SK-N-SH treated with all-trans-retinoic acid at 6 μM for 48 hours (cell line): ENCODE measurements at regions not wholly inside any gene's neighbourhood (a gene's known extent, or its start where the extent isn't known, plus 50 kb on each side); places are given as distances from the start of the nearest gene placed in this dataset.

Source experiments
- ATAC-seq: fragments of 200-7000 bp; cut with Tn5 transposase; 3 replicates; pipeline ENCODE4 v1.9.1; 2020; ENCODE audit warnings: mild to moderate bottlenecking, moderate library complexity
- ARNTL ChIP-seq: fragments of 450-650 bp; formaldehyde crosslinking; IDR thresholded peaks from 2 replicates; pipeline ENCODE4 v1.5.0; 2020; ENCODE audit warnings: low read depth, mild to moderate bottlenecking, moderate library complexity, borderline replicate concordance
- BACH2 ChIP-seq: fragments of 250-450 bp; sonication (Bioruptor Pico); IDR thresholded peaks from 2 replicates; pipeline ENCODE4 v1.9.0; 2021; ENCODE audit warnings: mild to moderate bottlenecking, borderline replicate concordance
- CREB5 ChIP-seq: fragments of 250-450 bp; sonication (Bioruptor Pico); IDR thresholded peaks from 2 replicates; pipeline ENCODE4 v1.5.1; 2020; ENCODE audit warnings: low read depth, mild to moderate bottlenecking, moderate library complexity
- CSRNP3 ChIP-seq: fragments of 250-450 bp; sonication (Bioruptor Pico); IDR thresholded peaks from 2 replicates; pipeline ENCODE4 v1.5.1; 2021; ENCODE audit warnings: mild to moderate bottlenecking, moderate library complexity
- ESRRG ChIP-seq: fragments of 250-450 bp; sonication (Bioruptor Pico); IDR thresholded peaks from 2 replicates; pipeline ENCODE4 v1.6.1; 2021; ENCODE audit warnings: mild to moderate bottlenecking
- GLIS3 ChIP-seq: fragments of 250-450 bp; sonication (Bioruptor Pico); IDR thresholded peaks from 2 replicates; pipeline ENCODE4 v1.5.0; 2020; ENCODE audit warnings: mild to moderate bottlenecking, moderate library complexity
- ISL1 ChIP-seq: fragments of 250-450 bp; sonication (Bioruptor Pico); IDR thresholded peaks from 2 replicates; pipeline ENCODE4 v2.1.2; 2022; ENCODE audit warnings: mild to moderate bottlenecking, moderate library complexity
- OSR1 ChIP-seq: fragments of 250-450 bp; sonication (Bioruptor Pico); IDR thresholded peaks from 2 replicates; pipeline ENCODE4 v1.8.0; 2022; ENCODE audit warnings: moderate library complexity, mild to moderate bottlenecking, inconsistent platforms
- PPARA ChIP-seq: fragments of 250-450 bp; sonication (Bioruptor Pico); IDR thresholded peaks from 2 replicates; pipeline ENCODE4 v1.5.0; 2020; ENCODE audit warnings: mild to moderate bottlenecking, borderline replicate concordance
- RARB ChIP-seq: fragments of 250-450 bp; sonication (Bioruptor Pico); IDR thresholded peaks from 2 replicates; pipeline ENCODE4 v1.8.0; 2021; ENCODE audit warnings: mild to moderate bottlenecking, moderate library complexity
- SNAI2 ChIP-seq: fragments of 250-450 bp; sonication (Bioruptor Pico); IDR thresholded peaks from 2 replicates; pipeline ENCODE4 v1.5.0; 2020; ENCODE audit warnings: mild to moderate bottlenecking, moderate library complexity
- TCF4 ChIP-seq: fragments of 250-450 bp; sonication (Bioruptor Pico); IDR thresholded peaks from 2 replicates; pipeline ENCODE4 v1.8.0; 2021; ENCODE audit warnings: mild to moderate bottlenecking, moderate library complexity, borderline replicate concordance
- ZFP30 ChIP-seq: fragments of 450-650 bp; formaldehyde crosslinking; IDR thresholded peaks from 2 replicates; pipeline ENCODE4 v1.5.0; 2022; ENCODE audit warnings: mild to moderate bottlenecking, moderate library complexity
- ZNF565 ChIP-seq: fragments of 450-650 bp; formaldehyde crosslinking; conservative IDR thresholded peaks from 2 replicates; pipeline ENCODE4 v1.5.0; 2020; ENCODE audit warnings: low read depth, mild to moderate bottlenecking, moderate library complexity
- ZNF70 ChIP-seq: fragments of 450-650 bp; formaldehyde crosslinking; IDR thresholded peaks from 2 replicates; pipeline ENCODE4 v1.5.0; 2020; ENCODE audit warnings: mild to moderate bottlenecking, moderate library complexity
- TF ChIP-seq, protein P1 (sequence below): fragments of 250-450 bp; sonication (Bioruptor Pico); IDR thresholded peaks from 2 replicates; pipeline ENCODE4 v1.8.0; 2020; ENCODE audit warnings: mild to moderate bottlenecking, moderate library complexity, borderline replicate concordance
- TF ChIP-seq, protein P2 (sequence below): fragments of 250-450 bp; sonication (Bioruptor Pico); IDR thresholded peaks from 2 replicates; pipeline ENCODE4 v1.5.0; 2020; ENCODE audit warnings: mild to moderate bottlenecking, moderate library complexity

DNA sequence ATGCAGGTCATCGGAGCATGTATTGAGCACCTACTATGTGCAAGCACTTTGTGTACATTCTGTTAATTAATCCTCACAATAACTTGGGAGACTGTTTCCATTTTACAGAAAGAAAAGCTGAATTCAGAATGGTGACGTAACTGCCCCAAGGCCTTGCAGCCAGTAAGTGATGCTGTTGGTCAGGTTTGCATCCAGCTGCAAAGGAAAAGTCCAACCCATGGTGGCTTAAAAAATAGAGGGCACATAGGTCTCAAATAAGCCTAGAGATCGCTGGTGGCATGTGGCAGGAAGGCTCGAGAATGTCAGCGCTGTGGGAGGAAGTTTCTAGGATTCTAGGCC lies 83.8 kb upstream of the CHST15 start:
- ATAC-seq = no peak
- TF ChIP-seq, protein P1, sequence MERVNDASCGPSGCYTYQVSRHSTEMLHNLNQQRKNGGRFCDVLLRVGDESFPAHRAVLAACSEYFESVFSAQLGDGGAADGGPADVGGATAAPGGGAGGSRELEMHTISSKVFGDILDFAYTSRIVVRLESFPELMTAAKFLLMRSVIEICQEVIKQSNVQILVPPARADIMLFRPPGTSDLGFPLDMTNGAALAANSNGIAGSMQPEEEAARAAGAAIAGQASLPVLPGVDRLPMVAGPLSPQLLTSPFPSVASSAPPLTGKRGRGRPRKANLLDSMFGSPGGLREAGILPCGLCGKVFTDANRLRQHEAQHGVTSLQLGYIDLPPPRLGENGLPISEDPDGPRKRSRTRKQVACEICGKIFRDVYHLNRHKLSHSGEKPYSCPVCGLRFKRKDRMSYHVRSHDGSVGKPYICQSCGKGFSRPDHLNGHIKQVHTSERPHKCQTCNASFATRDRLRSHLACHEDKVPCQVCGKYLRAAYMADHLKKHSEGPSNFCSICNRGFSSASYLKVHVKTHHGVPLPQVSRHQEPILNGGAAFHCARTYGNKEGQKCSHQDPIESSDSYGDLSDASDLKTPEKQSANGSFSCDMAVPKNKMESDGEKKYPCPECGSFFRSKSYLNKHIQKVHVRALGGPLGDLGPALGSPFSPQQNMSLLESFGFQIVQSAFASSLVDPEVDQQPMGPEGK (CRISPR knock-in tag) = no peak

- TF ChIP-seq ISL1 (no peak), ARNTL (CRISPR knock-in tag) (no peak), RARB (CRISPR knock-in tag) (no peak), PPARA (CRISPR knock-in tag) (no peak), TCF4 (CRISPR knock-in tag) (no peak), CSRNP3 (CRISPR knock-in tag) (no peak), GLIS3 (CRISPR knock-in tag) (no peak), OSR1 (CRISPR knock-in tag) (no peak), ZFP30 (CRISPR knock-in tag) (no peak), ZNF70 (CRISPR knock-in tag) (no peak), BACH2 (no peak)
- TF ChIP-seq, protein P2, sequence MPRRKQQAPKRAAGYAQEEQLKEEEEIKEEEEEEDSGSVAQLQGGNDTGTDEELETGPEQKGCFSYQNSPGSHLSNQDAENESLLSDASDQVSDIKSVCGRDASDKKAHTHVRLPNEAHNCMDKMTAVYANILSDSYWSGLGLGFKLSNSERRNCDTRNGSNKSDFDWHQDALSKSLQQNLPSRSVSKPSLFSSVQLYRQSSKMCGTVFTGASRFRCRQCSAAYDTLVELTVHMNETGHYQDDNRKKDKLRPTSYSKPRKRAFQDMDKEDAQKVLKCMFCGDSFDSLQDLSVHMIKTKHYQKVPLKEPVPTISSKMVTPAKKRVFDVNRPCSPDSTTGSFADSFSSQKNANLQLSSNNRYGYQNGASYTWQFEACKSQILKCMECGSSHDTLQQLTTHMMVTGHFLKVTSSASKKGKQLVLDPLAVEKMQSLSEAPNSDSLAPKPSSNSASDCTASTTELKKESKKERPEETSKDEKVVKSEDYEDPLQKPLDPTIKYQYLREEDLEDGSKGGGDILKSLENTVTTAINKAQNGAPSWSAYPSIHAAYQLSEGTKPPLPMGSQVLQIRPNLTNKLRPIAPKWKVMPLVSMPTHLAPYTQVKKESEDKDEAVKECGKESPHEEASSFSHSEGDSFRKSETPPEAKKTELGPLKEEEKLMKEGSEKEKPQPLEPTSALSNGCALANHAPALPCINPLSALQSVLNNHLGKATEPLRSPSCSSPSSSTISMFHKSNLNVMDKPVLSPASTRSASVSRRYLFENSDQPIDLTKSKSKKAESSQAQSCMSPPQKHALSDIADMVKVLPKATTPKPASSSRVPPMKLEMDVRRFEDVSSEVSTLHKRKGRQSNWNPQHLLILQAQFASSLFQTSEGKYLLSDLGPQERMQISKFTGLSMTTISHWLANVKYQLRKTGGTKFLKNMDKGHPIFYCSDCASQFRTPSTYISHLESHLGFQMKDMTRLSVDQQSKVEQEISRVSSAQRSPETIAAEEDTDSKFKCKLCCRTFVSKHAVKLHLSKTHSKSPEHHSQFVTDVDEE = no peak
- ATAC-seq = no peak
Observed at GRCh38 chr10:124176349-124177179, 83.2 kb upstream of the CHST15 start.

DNA sequence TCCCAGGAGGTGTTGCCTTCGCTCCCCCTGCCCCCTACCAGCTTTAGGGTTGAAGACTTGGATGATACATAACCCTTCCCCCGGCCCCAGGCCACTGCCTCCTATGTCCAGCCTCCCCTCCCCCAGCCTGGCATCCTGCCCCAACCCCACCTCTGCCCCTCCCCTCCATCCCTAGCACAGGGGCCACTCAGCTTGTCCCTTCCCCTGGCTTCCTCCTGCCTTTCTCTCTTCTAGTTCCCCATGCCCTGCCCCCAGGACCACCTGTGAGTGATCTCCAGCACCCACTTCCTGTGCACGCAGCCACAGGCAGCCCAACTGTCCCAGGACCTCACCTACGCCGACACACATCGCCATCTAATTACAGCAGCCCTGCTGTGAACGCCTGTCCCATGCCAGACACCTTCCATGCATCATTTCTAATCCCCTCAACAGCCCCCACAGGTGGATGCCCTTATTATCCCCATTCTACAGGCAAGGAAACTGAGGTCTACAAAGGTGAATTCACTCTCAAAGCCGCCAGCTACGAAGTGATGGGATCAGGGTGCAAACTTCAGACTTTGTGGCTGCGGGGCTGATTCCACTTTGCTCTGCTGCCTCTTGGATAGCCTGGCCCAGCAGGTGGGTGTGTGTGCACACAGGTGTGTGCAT lies 82.4 kb upstream of the CHST15 start:
- no peak for ATAC-seq
- TF ChIP-seq BACH2 (no peak), ESRRG (CRISPR knock-in tag) (no peak), GLIS3 (CRISPR knock-in tag) (no peak), ISL1 (no peak), CREB5 (CRISPR knock-in tag) (no peak), RARB (CRISPR knock-in tag) (no peak), SNAI2 (CRISPR knock-in tag) (no peak), ZNF565 (CRISPR knock-in tag) (no peak), ZFP30 (CRISPR knock-in tag) (no peak), CSRNP3 (CRISPR knock-in tag) (no peak)
- TF ChIP-seq, protein P1 (CRISPR knock-in tag) = no peak
